HepG2 (cell line): ENCODE measurements at regions not wholly inside any gene's neighbourhood (a gene's known extent, or its start where the extent isn't known, plus 50 kb on each side); places are given as distances from the start of the nearest gene placed in this dataset.

Experiments
- ATAC-seq: fragments of 200-7000 bp; cut with Tn5 transposase; 3 replicates; pipeline ENCODE4 v1.9.1; 2020; ENCODE audit warnings: mild to moderate bottlenecking, moderate library complexity
- BruUV-seq: library from RNA; stranded (reverse); fragments of 400-500 nt; replicated peaks from 2 replicates; lab custom pipeline; 2021; lab: Mats Ljungman, UMichigan
- CTCF ChIA-PET: fragments of 300-600 bp; formaldehyde crosslinking; extraction: SDS; loops from one replicate; lab custom pipeline; 2021; ENCODE audit warnings: low total read pairs, inconsistent platforms, low intra/inter-chr PET ratio; lab: Yijun Ruan, JAX
- POLR2A ChIA-PET: fragments of 350-600 bp; sonication (Branson Sonifier 250); formaldehyde crosslinking; loops from one replicate; lab custom pipeline; 2020; ENCODE audit warnings: antibody characterized with exemption, inconsistent platforms; lab: Yijun Ruan, JAX
- DNase-seq: peaks from one replicate; pipeline ENCODE4 v3.0.0-alpha.2; 2015; ENCODE audit warnings: low spot score
- FAIRE-seq: peaks from 3 replicates; lab custom pipeline; 2011; peaks lifted over from hg19 to GRCh38; lab: Jason Lieb, UNC
- H2AFZ ChIP-seq: one replicate; pipeline ENCODE4 v1.6.1; 2011; ENCODE audit warnings: low read length, inconsistent platforms
- H3K27ac ChIP-seq: fragments of 300-600 bp; 3 replicates; pipeline ENCODE4 v1.8.0; 2011; ENCODE audit warnings: mixed run types, mild to moderate bottlenecking, mixed read lengths, low read length, inconsistent platforms; ENCODE audit not compliant: insufficient read depth; ENCODE audit errors: extremely low read length
- H3K27me3 ChIP-seq, 2 experiments: fragments of 200-600 bp in 1 of 2; 2 replicates in 1 of 2; 3 replicates in 1 of 2; pipeline versions ENCODE4 v1.6.0 to v1.8.0; 2011; ENCODE audit warnings: low read length in 2 of 2, mild to moderate bottlenecking in 2 of 2, moderate library complexity in 2 of 2, inconsistent platforms in 1 of 2; ENCODE audit not compliant: insufficient read depth in 2 of 2, control insufficient read depth in 1 of 2
- H3K36me3 ChIP-seq, 2 experiments: fragments of 200-600 bp in 1 of 2; replicated peaks in 1 of 2; 2 replicates in 1 of 2; 3 replicates in 1 of 2; pipeline versions ENCODE4 v1.5.1 to v1.8.0; 2011; ENCODE audit warnings: low read length in 2 of 2, inconsistent platforms in 1 of 2; ENCODE audit not compliant: insufficient read depth in 2 of 2, control insufficient read depth in 1 of 2
- H3K4me1 ChIP-seq: 2 replicates; pipeline ENCODE4 v1.5.1; 2012; ENCODE audit warnings: low read length, inconsistent platforms; ENCODE audit not compliant: insufficient read depth
- H3K4me2 ChIP-seq: 2 replicates; pipeline ENCODE4 v1.6.0; 2011; ENCODE audit warnings: low read depth, low read length, inconsistent platforms
- H3K4me3 ChIP-seq, 3 experiments: fragments of 200-600 bp in 1 of 3; sonication (generic), shearing (Covaris generic) in 1 of 3; replicated peaks in 1 of 3; 2 replicates each; pipeline ENCODE4 v1.5.1; 2011 to 2016; ENCODE audit warnings: low read length in 3 of 3, inconsistent platforms in 2 of 3, low read depth in 2 of 3, mild to moderate bottlenecking in 2 of 3, control low read depth in 1 of 3, mixed read lengths in 1 of 3; ENCODE audit not compliant: insufficient read depth in 1 of 3
- H3K79me2 ChIP-seq: one replicate; pipeline ENCODE4 v1.6.1; 2011; ENCODE audit warnings: low read length, inconsistent platforms; ENCODE audit not compliant: insufficient read depth
- H3K9ac ChIP-seq: 2 replicates; pipeline ENCODE4 v1.6.0; 2011; ENCODE audit warnings: mild to moderate bottlenecking, low read depth, low read length, inconsistent platforms; ENCODE audit not compliant: insufficient read depth
- H3K9me3 ChIP-seq: 2 replicates; pipeline ENCODE4 v1.5.1; 2012; ENCODE audit warnings: mild to moderate bottlenecking, low read length
- H4K20me1 ChIP-seq: 2 replicates; pipeline ENCODE4 v1.6.0; 2011; ENCODE audit warnings: inconsistent platforms, mild to moderate bottlenecking, low read length, moderate library complexity; ENCODE audit not compliant: insufficient read depth
- MAFF ChIP-seq: IDR thresholded peaks from 2 replicates; pipeline ENCODE4 v1.6.1; 2011; ENCODE audit warnings: low read depth, low read length, improper control_type of control experiment
- MAFK ChIP-seq, 2 experiments: IDR thresholded peaks in 1 of 2; conservative IDR thresholded peaks in 1 of 2; 2 replicates each; pipeline ENCODE4 v1.6.1; 2011; ENCODE audit warnings: improper control_type of control experiment in 2 of 2, low read length in 2 of 2
- RAD21 ChIP-seq: fragments of 450-650 bp; formaldehyde crosslinking; IDR thresholded peaks from 2 replicates; pipeline ENCODE4 v1.5.0; 2020; ENCODE audit warnings: mild to moderate bottlenecking
- SMYD3 ChIP-seq: sonication (generic); formaldehyde crosslinking; IDR thresholded peaks from 2 replicates; pipeline ENCODE4 v1.8.1; 2023; ENCODE audit warnings: mild to moderate bottlenecking, missing genetic modification reagents
- ZNF333 ChIP-seq: sonication (generic); formaldehyde crosslinking; IDR thresholded peaks from 2 replicates; pipeline ENCODE4 v1.4.0; 2020; ENCODE audit warnings: mild to moderate bottlenecking, missing genetic modification reagents, borderline replicate concordance
- WGBS: methylation state at CpG from one replicate; pipeline ENCODE4 v1.1.6; 2017; ENCODE audit warnings: low lambda C conversion rate; 5-methylcytosine and 5-hydroxymethylcytosine counted together
- in situ Hi-C: cut with HindIII; loops from 2 replicates; pipeline ENCODE4 v1.10.0; 2017; ENCODE audit warnings: low pct_unique_long_range_greater_than_20kb; ENCODE audit not compliant: extremely low pct_ligation_motif_present
- intact Hi-C: fragments of 100-400 bp; cut with micrococcal nuclease; formaldehyde crosslinking; loops from one replicate; pipeline ENCODE4 v1.10.0; 2022; ENCODE audit not compliant: unreplicated experiment
- TF ChIP-seq, protein P1 (sequence below): IDR thresholded peaks from 2 replicates; pipeline ENCODE4 v1.6.1; 2016; ENCODE audit warnings: low read depth, control low read depth
- TF ChIP-seq, protein P2 (sequence below): sonication (generic); formaldehyde crosslinking; IDR thresholded peaks from 2 replicates; pipeline ENCODE4 v1.5.1; 2020; ENCODE audit warnings: missing genetic modification reagents, mild to moderate bottlenecking, borderline replicate concordance

DNA sequence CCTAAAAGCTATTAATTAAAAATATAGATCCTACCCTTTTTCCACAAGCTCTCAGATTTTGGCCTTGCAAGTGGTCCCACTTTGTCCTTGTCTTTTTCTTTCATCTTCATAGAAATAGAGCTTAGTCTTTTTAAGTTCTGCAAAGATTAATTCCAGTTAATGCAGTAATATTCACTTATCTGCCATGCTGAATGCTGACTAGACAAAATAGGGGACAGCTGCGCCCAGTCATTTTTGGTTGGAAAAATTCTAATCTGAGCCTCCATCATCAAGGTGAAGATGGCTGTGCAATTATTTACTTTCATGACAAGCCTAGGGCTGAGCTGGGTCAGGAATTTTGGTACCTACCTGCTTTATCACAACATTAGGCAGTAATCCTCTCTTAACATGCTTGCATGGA is 241.3 kb upstream of the CXorf66 start:
- H3K27ac ChIP-seq = no peak overlapping the region
- POLR2A ChIA-PET = no interaction called here
- no peak for ATAC-seq
- FAIRE-seq = no peak
- TF ChIP-seq MAFF (peak; percentile 81), MAFK (conservative IDR thresholded peaks at IDR 0.05 in 1 of 2, IDR thresholded peaks at IDR 0.05 in 1 of 2; ENCODE audit: low read length in 2 of 2) (peak; percentile 62 to 88)
- TF ChIP-seq, protein P1, sequence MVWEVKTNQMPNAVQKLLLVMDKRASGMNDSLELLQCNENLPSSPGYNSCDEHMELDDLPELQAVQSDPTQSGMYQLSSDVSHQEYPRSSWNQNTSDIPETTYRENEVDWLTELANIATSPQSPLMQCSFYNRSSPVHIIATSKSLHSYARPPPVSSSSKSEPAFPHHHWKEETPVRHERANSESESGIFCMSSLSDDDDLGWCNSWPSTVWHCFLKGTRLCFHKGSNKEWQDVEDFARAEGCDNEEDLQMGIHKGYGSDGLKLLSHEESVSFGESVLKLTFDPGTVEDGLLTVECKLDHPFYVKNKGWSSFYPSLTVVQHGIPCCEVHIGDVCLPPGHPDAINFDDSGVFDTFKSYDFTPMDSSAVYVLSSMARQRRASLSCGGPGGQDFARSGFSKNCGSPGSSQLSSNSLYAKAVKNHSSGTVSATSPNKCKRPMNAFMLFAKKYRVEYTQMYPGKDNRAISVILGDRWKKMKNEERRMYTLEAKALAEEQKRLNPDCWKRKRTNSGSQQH (CRISPR knock-in tag) = no peak
- H3K79me2 ChIP-seq = no peaks in the 10 kb centered on the region
- intact Hi-C loops (no loop called here), in situ Hi-C loops (no loop called here)
- 78% methylated on average over 1 of the region's 1 CpG for WGBS
- no peak overlapping the region for H3K4me3 ChIP-seq
- H3K27me3 ChIP-seq = no peaks in the 10 kb centered on the region
- no peaks in the 10 kb centered on the region for H3K9me3 ChIP-seq
- BruUV-seq = no TSS peak
- no peak overlapping the region for H3K9ac ChIP-seq
- no peak for DNase-seq
- H3K4me1 ChIP-seq = no peaks in the 10 kb centered on the region
- CTCF ChIA-PET = no interaction called here
- H2AFZ ChIP-seq = no peak overlapping the region
- no peaks in the 10 kb centered on the region for H3K36me3 ChIP-seq
- no peaks in the 10 kb centered on the region for H4K20me1 ChIP-seq
- no peak overlapping the region for H3K4me2 ChIP-seq

DNA sequence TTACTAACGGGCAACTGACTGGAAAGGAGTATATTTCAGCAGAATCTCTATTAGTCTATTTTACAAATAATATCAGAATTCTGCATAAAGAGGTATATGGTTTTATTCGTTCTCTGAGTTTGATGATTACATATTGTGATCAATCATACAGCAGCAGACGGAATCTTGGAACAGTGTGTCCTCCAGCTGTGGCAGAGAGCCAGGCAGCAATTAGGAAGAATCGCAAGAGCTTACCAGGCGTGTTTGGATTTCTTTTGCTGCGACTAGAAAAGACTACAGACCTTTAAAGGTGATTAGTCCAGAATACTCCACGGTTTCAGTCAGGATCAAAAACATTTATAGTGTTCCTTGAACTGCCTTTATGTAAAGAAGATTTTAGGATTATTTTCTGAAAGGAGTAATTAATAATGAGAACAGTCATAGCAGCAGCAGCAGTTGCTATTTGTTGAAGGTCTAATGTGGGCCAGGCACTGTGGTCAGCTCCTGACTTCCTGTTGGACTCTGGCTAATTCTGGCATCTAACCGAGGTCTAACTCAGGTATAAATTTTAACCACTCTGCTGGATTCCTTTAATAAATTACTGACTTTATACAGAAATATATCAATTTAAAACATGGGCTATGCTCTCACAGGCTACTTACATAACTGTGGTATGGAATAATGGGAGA is 225.3 kb upstream of the CXorf66 start:
- no peaks in the 10 kb centered on the region for H3K27me3 ChIP-seq
- no peak for FAIRE-seq
- H3K4me1 ChIP-seq = no peaks in the 10 kb centered on the region
- H3K36me3 ChIP-seq = no peaks in the 10 kb centered on the region
- 13% methylated on average over 7 of the region's 8 CpGs for WGBS
- intact Hi-C loops = no loop called here
- in situ Hi-C loops = no loop called here
- no peak overlapping the region for H3K27ac ChIP-seq
- DNase-seq = no peak
- H4K20me1 ChIP-seq = no peaks in the 10 kb centered on the region
- H2AFZ ChIP-seq = no peak overlapping the region
- BruUV-seq = no TSS peak
- H3K9ac ChIP-seq = no peak overlapping the region
- ATAC-seq = no peak
- H3K4me2 ChIP-seq = no peak overlapping the region
- ChIA-PET CTCF (no interaction called here), POLR2A (no interaction called here)
- H3K4me3 ChIP-seq = no peak overlapping the region
- H3K79me2 ChIP-seq = no peaks in the 10 kb centered on the region
- no peaks in the 10 kb centered on the region for H3K9me3 ChIP-seq
- no peak for TF ChIP-seq ZNF333 (CRISPR knock-in tag)
- TF ChIP-seq, protein P2, sequence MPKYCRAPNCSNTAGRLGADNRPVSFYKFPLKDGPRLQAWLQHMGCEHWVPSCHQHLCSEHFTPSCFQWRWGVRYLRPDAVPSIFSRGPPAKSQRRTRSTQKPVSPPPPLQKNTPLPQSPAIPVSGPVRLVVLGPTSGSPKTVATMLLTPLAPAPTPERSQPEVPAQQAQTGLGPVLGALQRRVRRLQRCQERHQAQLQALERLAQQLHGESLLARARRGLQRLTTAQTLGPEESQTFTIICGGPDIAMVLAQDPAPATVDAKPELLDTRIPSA = no peak
- TF ChIP-seq MAFF = no peak
- no peak for TF ChIP-seq RAD21 (CRISPR knock-in tag)
- no peak for TF ChIP-seq SMYD3 (CRISPR knock-in tag)
